Stimulated activated CD4-positive, alpha-beta T cell treated with anti-CD3 and anti-CD28 coated beads, TNF-alpha, amount 100 ng/mL, for 48 hours (primary cell): ENCODE measurements at regions not wholly inside any gene's neighbourhood (a gene's known extent, or its start where the extent isn't known, plus 50 kb on each side); places are given as distances from the start of the nearest gene placed in this dataset.
"Not testable (repeated sequence)": the region's sequence is repeated elsewhere in the genome, so short reads cannot be mapped to it uniquely, and the experiment has no call there.

Experiments used
- DNase-seq, 3 donors: peaks; one replicate each; pipeline ENCODE4 v3.0.0-alpha.2; 2020; ENCODE audit warnings: low read depth in 3 of 3

GRCh38 chr6:102766963-102767362, 1373.5 kb downstream of the GRIK2 start:
- no peak for DNase-seq

- DNase-seq, result no peak
Observed at GRCh38 chr6:102764317-102764716, 1370.8 kb downstream of the GRIK2 start.

GRCh38 chr6:102763891-102764290, 1370.4 kb downstream of the GRIK2 start:
- no peak for DNase-seq

GRCh38 chr6:102761872-102762271, 1368.4 kb downstream of the GRIK2 start:
- DNase-seq, result no peak

GRCh38 chr6:102759415-102759814, 1365.9 kb downstream of the GRIK2 start:
- DNase-seq, result no peak

- not testable (repeated sequence) for DNase-seq
Observed at GRCh38 chr6:102758536-102758935, 1365.0 kb downstream of the GRIK2 start.

- DNase-seq, result no peak
Observed at GRCh38 chr6:102749210-102749971, 1355.9 kb downstream of the GRIK2 start.

GRCh38 chr6:102746941-102747340, 1353.4 kb downstream of the GRIK2 start:
- no peak for DNase-seq

- DNase-seq, result no peak
Observed at GRCh38 chr6:102742754-102743356, 1349.3 kb downstream of the GRIK2 start.

- DNase-seq, result no peak
Observed at GRCh38 chr6:102742028-102742427, 1348.5 kb downstream of the GRIK2 start.

- no peak for DNase-seq
Observed at GRCh38 chr6:102736941-102737368, 1343.4 kb downstream of the GRIK2 start.

- no peak for DNase-seq
Observed at GRCh38 chr6:102732898-102733297, 1339.4 kb downstream of the GRIK2 start.

- DNase-seq, result not testable (repeated sequence)
Observed at GRCh38 chr6:102722086-102722485, 1328.6 kb downstream of the GRIK2 start.

GRCh38 chr6:102717737-102718456, 1324.4 kb downstream of the GRIK2 start:
- DNase-seq, result no peak

GRCh38 chr6:102717252-102717651, 1323.7 kb downstream of the GRIK2 start:
- DNase-seq, result no peak

- DNase-seq, result no peak
Observed at GRCh38 chr6:102701019-102701418, 1307.5 kb downstream of the GRIK2 start.

GRCh38 chr6:102686461-102686860, 1293.0 kb downstream of the GRIK2 start:
- no peak for DNase-seq

- no peak for DNase-seq
Observed at GRCh38 chr6:102680413-102680812, 1286.9 kb downstream of the GRIK2 start.

GRCh38 chr6:102679865-102680264, 1286.4 kb downstream of the GRIK2 start:
- no peak for DNase-seq

GRCh38 chr6:102677225-102677624, 1283.7 kb downstream of the GRIK2 start:
- DNase-seq, result no peak

GRCh38 chr6:102670735-102671134, 1277.2 kb downstream of the GRIK2 start:
- DNase-seq, result no peak

GRCh38 chr6:102662851-102663250, 1269.3 kb downstream of the GRIK2 start:
- no peak for DNase-seq

- DNase-seq, result no peak
Observed at GRCh38 chr6:102660303-102660702, 1266.8 kb downstream of the GRIK2 start.
